ENCODE measurements at regions not wholly inside any gene's neighbourhood (a gene's known extent, or its start where the extent isn't known, plus 50 kb on each side); places are given as distances from the start of the nearest gene placed in this dataset.

GRCh38 chr3:30471066-30471465 lies 135.3 kb upstream of the TGFBR2 start:
- peak; percentile 63 for DNase-seq (ENCODE audit: low read depth)
- H3K4me3 ChIP-seq (replicated peaks; ENCODE audit: low read depth, low read length): no peak overlapping the region
- TF ChIP-seq CTCF (IDR thresholded peaks at IDR 0.05; ENCODE audit: low read length, missing control alignments): no peak

- DNase-seq (ENCODE audit: low read depth): no peak
- no peak for TF ChIP-seq CTCF (IDR thresholded peaks at IDR 0.05; ENCODE audit: low read length, missing control alignments)
- no peak overlapping the region for H3K4me3 ChIP-seq (replicated peaks; ENCODE audit: low read depth, low read length)
Observed at GRCh38 chr3:30471796-30472489, 134.5 kb upstream of the TGFBR2 start.

GRCh38 chr3:30473374-30474051 lies 132.9 kb upstream of the TGFBR2 start:
- no peak overlapping the region for H3K4me3 ChIP-seq (replicated peaks; ENCODE audit: low read depth, low read length)
- no peak for TF ChIP-seq CTCF (IDR thresholded peaks at IDR 0.05; ENCODE audit: low read length, missing control alignments)
- DNase-seq (ENCODE audit: low read depth): peak; percentile 64

- DNase-seq (ENCODE audit: low read depth): no peak
- no peak for TF ChIP-seq CTCF (IDR thresholded peaks at IDR 0.05; ENCODE audit: low read length, missing control alignments)
- no peak overlapping the region for H3K4me3 ChIP-seq (replicated peaks; ENCODE audit: low read depth, low read length)
Observed at GRCh38 chr3:30474371-30474770, 132.0 kb upstream of the TGFBR2 start.

- DNase-seq (ENCODE audit: low read depth): no peak
- TF ChIP-seq CTCF (IDR thresholded peaks at IDR 0.05; ENCODE audit: low read length, missing control alignments): no peak
- H3K4me3 ChIP-seq (replicated peaks; ENCODE audit: low read depth, low read length): no peak overlapping the region
Observed at GRCh38 chr3:30475038-30475808, 131.2 kb upstream of the TGFBR2 start.

GRCh38 chr3:30475809-30476178 lies 130.6 kb upstream of the TGFBR2 start:
- no peak overlapping the region for H3K4me3 ChIP-seq (replicated peaks; ENCODE audit: low read depth, low read length)
- no peak for DNase-seq (ENCODE audit: low read depth)
- TF ChIP-seq CTCF (IDR thresholded peaks at IDR 0.05; ENCODE audit: low read length, missing control alignments): no peak
